ENCODE measurements at regions not wholly inside any gene's neighbourhood (a gene's known extent, or its start where the extent isn't known, plus 50 kb on each side); places are given as distances from the start of the nearest gene placed in this dataset.

GRCh38 chr14:30082486-30082885 lies 154.8 kb upstream of the PRKD1 start:
- in situ Hi-C loops (cut with HindIII; ENCODE audit: low sequenced_read_pairs), result no loop called here
- H3K4me3 ChIP-seq (ENCODE audit: low read depth, low read length), result no peak overlapping the region
- TF ChIP-seq CTCF (IDR thresholded peaks at IDR 0.05; ENCODE audit: low read depth, low read length), result no peak
- no peak for DNase-seq (ENCODE audit: low read depth, low spot score)

GRCh38 chr14:30084811-30085210 lies 157.2 kb upstream of the PRKD1 start:
- no peak for TF ChIP-seq CTCF (IDR thresholded peaks at IDR 0.05; ENCODE audit: low read depth, low read length)
- in situ Hi-C loops (cut with HindIII; ENCODE audit: low sequenced_read_pairs), result no loop called here
- DNase-seq (ENCODE audit: low read depth, low spot score), result no peak
- no peak overlapping the region for H3K4me3 ChIP-seq (ENCODE audit: low read depth, low read length)

GRCh38 chr14:30085943-30086342 lies 158.3 kb upstream of the PRKD1 start:
- in situ Hi-C loops (cut with HindIII; ENCODE audit: low sequenced_read_pairs), result no loop called here
- TF ChIP-seq CTCF (IDR thresholded peaks at IDR 0.05; ENCODE audit: low read depth, low read length), result no peak
- no peak for DNase-seq (ENCODE audit: low read depth, low spot score)

GRCh38 chr14:30088620-30089019 lies 161.0 kb upstream of the PRKD1 start:
- no peak for DNase-seq (ENCODE audit: low read depth, low spot score)
- no peak overlapping the region for H3K4me3 ChIP-seq (ENCODE audit: low read depth, low read length)
- TF ChIP-seq CTCF (IDR thresholded peaks at IDR 0.05; ENCODE audit: low read depth, low read length), result no peak
- in situ Hi-C loops (cut with HindIII; ENCODE audit: low sequenced_read_pairs), result no loop called here

More at GRCh38 chr14:30085943-30086342, 158.3 kb upstream of the PRKD1 start:
- no peak overlapping the region for H3K4me3 ChIP-seq (ENCODE audit: low read depth, low read length)

GRCh38 chr14:30108975-30109700 lies 181.5 kb upstream of the PRKD1 start:
- H3K4me3 ChIP-seq (ENCODE audit: low read depth, low read length), result no peak overlapping the region
- no peak for TF ChIP-seq CTCF (IDR thresholded peaks at IDR 0.05; ENCODE audit: low read depth, low read length)
- no peak for DNase-seq (ENCODE audit: low read depth, low spot score)
- in situ Hi-C loops (cut with HindIII; ENCODE audit: low sequenced_read_pairs), result no loop called here

GRCh38 chr14:30114051-30114450 lies 186.4 kb upstream of the PRKD1 start:
- in situ Hi-C loops (cut with HindIII; ENCODE audit: low sequenced_read_pairs), result no loop called here
- DNase-seq (ENCODE audit: low read depth, low spot score), result no peak
- TF ChIP-seq CTCF (IDR thresholded peaks at IDR 0.05; ENCODE audit: low read depth, low read length), result no peak
- H3K4me3 ChIP-seq (ENCODE audit: low read depth, low read length), result no peak overlapping the region

All from astrocyte of the spinal cord (primary cell).